ENCODE measurements at regions not wholly inside any gene's neighbourhood (a gene's known extent, or its start where the extent isn't known, plus 50 kb on each side); places are given as distances from the start of the nearest gene placed in this dataset.

- TF ChIP-seq CTCF (IDR thresholded peaks at IDR 0.05) = no peak
- no peak for TF ChIP-seq POLR2A (IDR thresholded peaks at IDR 0.05)
- TF ChIP-seq EP300 (IDR thresholded peaks at IDR 0.05) = no peak
- no peak for TF ChIP-seq POLR2AphosphoS5 (IDR thresholded peaks at IDR 0.05)
Observed at GRCh38 chr3:151995091-151995490, 121.6 kb downstream of the SUCNR1 start.

Data from gastroesophageal sphincter (tissue), 3 donors.